Epithelial cell of prostate (primary cell): ENCODE measurements at regions not wholly inside any gene's neighbourhood (a gene's known extent, or its start where the extent isn't known, plus 50 kb on each side); places are given as distances from the start of the nearest gene placed in this dataset.
"Not testable (repeated sequence)": the region's sequence is repeated elsewhere in the genome, so short reads cannot be mapped to it uniquely, and the experiment has no call there.

Source experiments
- DNase-seq: peaks from one replicate; pipeline ENCODE4 v3.0.0-alpha.2; 2011; ENCODE audit warnings: low read depth, low spot score
- H3K27ac ChIP-seq: fragments of 450-650 bp; 2 replicates; pipeline ENCODE4 v1.5.1; 2017; ENCODE audit warnings: mild to moderate bottlenecking

DNA sequence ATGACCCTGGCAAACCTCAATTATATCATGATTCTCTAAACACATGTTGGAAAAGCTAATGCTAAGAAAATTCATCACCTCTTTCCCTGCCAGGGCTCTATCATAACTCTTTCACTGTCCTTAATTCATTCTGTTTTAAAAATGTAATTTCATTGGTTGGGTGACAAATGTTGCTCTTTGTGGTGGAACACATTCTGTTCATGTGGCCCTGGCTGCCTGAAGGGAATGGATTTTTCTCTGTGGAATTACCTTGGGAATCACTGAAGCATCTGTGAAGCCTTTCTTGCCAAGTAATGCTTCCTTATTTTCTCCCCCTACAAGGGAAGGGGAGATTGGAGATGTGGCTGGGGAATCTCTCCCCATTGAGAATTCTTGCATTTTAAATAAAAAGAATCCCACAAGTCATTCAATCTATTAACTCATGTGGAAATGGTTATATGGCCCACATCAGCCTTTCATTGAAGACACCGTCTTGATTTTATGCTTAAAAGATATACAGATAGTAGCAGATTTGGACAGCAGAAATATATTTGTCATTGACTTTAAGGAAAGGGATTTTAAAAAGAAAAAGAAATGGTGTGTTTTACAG lies 201.8 kb upstream of the NMUR2 start:
- DNase-seq = no peak
- H3K27ac ChIP-seq = no peak overlapping the region

DNA sequence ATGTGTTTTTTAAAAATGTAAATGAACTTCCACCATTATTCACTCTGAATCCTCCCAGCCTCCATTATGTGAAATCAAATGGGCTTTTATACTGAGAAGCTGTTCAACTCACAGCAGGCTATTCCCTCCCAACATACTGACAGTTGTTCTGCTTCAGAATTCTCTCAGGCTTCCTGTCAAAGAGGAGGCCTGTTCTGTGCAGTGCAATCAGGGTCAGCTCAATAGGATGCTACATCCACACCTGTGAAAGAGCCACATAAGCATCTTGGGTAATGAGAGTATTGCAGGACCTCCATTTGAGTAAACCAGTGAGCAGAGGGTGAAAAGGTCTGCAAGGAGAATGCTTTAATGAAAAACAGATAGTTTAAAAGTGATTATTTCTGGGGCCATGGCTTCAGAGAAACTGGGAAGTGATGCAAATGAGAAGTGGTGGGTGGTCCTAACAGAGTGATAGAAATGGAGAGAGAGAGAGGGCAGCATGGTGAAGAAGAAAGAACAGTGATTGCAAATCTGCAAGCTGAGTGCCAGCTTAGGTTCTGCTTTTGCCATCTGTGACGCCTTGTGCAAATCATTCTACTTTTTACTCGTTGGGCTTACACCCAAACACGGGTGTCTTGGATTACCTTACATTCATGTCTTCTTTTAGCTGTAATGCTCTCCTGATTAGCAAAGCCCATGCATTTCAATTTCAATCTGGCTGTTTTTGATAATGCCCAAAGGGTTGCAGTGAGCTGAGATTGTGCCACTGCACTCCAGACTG lies 202.5 kb upstream of the NMUR2 start:
- DNase-seq = no peak
- no peak overlapping the region for H3K27ac ChIP-seq

DNA sequence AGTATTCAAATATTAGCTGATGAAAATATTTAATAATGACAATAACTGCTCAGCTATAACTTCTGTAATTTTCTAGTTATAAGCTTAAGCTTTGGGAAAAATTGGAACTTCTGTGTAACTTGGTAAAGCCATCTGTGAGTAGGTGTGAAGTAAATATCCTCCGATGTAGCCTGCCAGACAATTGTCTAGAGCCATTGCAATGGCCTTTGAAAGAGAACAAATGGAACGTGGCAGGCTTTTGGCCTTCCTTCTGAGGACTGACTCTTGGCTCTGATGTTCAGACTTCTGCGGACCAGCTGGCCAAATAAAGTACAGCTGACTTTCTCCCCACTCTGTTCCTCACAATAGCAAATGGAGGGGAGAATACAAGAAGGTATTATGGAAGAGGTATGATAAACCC lies 203.4 kb upstream of the NMUR2 start:
- no peak for DNase-seq
- H3K27ac ChIP-seq = no peak overlapping the region

DNA sequence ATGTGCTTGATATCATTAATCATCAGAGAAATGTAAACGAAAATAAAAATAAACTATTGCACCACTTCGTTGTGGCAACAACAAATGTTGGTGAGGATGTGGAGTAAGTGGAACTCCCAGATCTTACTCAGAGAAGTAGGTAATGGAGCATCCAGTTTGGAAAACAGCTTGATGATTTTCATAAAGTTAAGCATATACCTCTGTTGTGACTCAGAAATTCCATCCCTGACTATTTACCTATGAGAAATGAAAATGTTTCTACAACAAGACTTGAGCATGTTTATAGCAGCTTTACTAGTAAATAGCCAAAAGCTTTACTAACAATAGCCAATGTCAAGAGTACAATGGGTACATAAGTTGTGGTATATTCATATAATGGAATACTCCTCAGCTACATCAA lies 214.7 kb upstream of the NMUR2 start:
- no peak for DNase-seq
- H3K27ac ChIP-seq = no peak overlapping the region

DNA sequence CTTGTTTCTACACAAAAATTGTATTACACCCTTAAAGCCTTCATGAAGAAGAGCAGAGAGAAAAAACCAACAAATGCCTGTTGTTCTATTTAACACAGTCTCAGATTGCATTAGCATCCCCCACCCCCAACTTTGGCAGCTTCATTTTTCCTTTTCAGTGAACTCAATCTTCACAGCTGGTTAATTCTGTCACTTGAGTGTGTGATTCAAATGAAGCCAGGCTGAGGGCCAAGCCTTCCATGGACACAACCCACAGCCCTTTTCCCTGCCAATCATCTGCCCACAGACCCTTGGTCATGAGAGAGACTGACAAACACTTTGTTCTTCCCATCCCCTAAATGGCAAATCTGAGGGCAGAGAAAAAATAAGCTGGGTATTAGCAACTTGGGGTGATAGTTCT lies 217.5 kb upstream of the NMUR2 start:
- no peak for DNase-seq
- no peak overlapping the region for H3K27ac ChIP-seq

DNA sequence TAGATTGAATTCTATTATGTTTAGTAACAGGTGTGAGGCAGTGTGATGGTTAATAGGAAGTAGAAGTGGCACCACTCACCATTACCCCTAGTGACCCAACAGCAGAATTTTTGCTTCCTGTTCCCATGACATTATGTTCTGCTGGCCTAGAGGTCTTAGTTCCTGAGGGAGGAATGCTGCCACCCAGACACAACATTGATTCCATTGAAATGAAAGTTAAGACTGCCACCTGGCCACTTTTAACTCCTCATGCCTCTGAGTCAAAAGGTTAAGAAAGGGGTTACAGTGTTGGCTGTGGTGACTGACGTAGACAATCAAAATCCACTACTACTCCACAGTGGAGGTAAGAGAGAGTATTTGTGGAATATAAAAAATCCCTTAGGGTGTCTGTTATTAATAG lies 218.9 kb upstream of the NMUR2 start:
- H3K27ac ChIP-seq = no peak overlapping the region
- no peak for DNase-seq

DNA sequence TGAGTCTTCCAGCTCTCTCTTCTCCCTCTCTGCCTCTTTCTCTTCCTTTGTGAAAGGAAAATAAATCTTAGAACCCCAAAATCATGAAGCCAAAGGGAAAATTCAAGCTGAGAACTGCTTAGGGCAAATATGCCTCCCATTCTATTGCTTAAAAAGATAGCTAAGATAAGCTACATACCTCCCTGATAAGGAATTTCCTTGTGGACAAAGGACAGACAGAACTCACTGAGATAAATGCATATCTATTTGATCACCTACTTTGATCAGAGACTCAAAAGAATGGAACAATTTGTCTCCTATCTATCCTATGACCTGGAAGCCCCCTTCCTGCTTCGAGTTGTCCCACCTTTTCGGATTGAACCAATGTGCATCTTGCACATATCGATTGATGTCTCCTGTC lies 220.6 kb upstream of the NMUR2 start:
- H3K27ac ChIP-seq = no peak overlapping the region
- DNase-seq = no peak

DNA sequence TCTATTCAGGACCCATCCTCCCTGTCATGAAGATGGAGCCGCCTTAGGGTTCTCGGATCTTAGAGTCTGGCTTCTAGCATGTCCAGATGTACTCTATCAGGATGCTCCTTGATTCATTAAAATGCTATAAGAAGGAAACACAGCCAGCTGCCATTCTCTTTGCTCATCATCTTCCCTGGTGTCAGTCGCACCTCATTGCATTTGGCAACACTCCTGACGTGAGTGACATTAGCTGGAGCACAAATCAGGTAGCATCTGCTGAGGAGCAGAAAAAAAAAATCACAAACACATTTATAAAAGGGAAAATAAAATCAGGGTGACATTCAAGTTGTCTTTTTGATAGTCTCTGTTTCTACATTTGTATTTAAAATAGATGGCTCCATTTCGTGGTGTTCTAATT lies 226.1 kb upstream of the NMUR2 start:
- no peak overlapping the region for H3K27ac ChIP-seq
- DNase-seq = no peak

DNA sequence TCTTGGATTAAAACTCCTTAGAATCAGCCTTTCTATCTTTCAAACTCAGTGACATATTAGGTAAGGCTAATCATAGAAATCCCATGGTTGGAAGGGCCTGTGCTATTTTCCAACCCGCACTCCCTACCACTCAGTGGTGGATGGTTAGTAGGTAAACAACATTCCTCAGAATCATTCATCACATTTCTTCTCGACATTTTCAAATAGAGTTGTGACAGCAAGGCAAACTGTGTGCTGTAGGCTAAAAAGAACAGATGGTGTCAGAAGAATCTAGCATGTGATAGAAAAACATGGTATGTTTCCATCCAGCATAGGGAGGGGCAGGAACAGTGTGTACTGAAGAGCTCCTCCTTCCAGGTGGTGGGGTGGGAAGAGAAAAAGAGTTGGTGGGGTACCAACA lies 227.3 kb upstream of the NMUR2 start:
- no peak overlapping the region for H3K27ac ChIP-seq

DNA sequence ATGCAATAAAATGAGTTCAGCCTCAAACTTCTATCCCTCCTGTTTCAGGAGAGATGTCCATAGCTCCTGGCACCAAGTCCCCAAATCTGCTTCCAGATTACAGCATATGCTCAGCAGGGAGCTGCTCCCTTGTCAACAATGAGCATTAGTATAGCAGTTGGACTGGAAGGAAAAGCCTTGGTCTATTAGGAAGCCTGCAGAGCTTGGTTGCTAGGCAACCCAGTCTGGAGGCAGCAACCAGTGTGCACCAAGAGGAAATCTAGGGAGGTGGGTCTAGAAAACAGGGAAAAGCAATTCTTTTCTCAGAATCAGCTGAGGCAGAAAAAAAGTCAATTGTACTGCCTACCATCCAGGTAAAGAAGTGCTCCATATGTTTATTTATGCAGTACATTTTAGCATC lies 229.5 kb upstream of the NMUR2 start:
- no peak overlapping the region for H3K27ac ChIP-seq
- no peak for DNase-seq

More for the DNA sequence above, 227.3 kb upstream of the NMUR2 start:
- no peak for DNase-seq

DNA sequence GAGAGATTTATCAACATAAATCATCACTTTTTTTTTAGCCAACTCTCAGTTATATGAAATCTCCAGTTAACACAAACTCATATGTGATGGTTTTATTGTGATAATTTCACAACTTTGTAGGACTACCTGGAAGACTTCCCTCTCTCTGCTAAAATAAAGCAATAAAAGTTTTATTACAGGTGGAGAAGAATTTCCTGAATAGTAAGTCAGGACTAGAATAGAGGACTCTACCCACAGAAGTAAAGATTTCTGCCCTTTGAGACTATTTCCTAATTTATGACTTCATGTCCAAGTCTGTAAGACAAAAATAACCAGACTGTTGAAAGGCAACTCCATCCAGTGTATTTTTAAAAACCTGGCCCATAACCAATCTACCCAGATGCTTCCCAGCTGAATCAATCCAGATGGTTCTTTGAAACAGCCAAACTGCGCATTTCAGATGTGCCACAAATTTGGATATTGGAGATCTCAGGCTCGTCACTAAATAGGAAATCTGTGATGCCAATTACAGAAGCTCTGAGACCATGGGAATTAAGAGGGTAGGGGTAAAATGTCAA lies 234.0 kb upstream of the NMUR2 start:
- no peak for DNase-seq
- H3K27ac ChIP-seq = no peak overlapping the region

DNA sequence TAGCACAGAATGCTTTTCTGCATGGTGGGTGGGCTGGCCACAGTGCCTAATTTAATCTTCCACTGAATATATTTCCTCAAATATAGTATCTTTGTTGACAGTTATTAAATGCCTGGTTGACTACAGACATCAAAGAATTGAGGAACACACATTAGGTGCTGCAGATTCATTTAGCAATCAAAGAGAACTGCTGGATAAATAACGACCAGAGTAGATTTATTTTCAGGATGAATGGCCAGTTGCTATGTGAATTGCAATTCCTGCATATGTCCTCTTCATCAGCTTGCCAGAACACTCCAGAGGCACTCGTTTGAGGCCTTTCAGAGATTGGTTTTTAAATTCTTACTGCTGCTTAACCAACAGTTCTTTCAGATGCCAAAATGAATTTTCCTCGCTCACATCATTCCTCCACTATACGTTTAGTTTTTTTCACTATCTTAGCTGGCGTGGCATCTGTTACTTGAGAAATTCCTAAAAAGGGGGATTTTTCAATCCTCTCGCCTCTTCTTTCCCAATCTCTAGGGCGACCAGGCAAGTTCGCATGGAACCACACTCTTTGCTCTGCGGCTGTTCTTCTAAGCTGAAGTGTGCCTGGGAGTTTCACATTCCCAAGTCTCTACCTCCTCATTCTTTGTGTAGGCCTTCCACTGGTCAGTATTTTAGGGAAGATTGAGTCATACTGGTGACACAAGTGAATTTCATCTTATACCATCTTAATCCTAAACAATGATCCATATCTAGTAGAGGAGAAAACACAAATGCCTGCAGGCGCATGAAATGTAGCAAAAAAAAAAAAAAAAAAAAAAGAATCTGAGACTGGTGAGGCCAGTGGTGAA lies 237.1 kb upstream of the NMUR2 start:
- no peak for DNase-seq
- no peak overlapping the region for H3K27ac ChIP-seq

DNA sequence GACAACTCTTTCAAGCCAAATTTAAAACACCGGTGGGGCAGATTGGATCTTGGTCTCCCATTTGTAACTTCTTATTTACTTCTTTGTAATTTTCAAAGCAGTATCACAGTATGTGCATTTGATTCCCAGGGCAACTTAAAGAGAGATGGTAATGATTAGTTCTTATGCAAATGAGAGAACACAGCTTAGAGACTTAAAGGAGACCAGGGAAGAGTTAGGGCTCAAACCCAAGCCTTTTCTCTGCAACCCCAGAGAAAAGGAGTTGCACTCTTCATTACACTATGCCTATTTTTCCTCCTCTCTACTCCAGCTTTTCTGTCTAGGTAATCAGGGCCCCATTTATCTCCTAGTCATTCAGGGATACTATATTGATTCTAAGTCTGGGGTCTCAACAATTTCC lies 237.8 kb upstream of the NMUR2 start:
- DNase-seq = no peak
- H3K27ac ChIP-seq = no peak overlapping the region

DNA sequence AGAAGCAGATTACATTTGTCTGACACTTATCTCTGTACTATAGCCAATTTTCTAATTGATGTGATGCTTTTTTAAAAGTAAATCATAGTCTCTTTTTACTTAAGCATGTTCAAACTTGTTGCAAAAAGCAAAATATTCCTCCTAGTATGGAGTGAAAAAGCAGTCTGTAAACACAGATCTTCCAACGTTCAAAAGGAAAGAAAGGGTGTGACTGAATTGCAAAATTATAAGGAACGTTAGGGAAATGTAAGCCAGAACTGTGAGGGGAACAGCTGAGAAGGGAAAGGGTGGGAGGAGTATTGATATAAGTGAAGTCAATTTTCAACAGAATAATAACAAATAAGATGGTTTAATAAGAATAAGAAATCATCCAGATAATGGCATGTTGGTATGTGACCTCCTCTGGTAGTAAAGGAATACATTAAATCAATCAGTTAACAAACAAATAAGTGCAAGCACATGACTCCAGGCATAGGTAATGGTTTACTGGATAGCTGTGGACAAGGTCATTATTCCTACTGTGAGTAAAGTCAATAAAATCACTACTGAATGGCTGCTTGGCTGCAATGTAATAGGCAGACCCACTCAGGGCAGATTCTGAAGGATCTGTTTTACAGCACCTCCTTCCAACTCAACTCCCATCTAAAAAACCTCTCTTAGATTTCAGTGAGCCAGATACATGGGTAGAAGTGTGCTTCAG lies 239.1 kb upstream of the NMUR2 start:
- H3K27ac ChIP-seq = no peak overlapping the region
- DNase-seq = no peak

DNA sequence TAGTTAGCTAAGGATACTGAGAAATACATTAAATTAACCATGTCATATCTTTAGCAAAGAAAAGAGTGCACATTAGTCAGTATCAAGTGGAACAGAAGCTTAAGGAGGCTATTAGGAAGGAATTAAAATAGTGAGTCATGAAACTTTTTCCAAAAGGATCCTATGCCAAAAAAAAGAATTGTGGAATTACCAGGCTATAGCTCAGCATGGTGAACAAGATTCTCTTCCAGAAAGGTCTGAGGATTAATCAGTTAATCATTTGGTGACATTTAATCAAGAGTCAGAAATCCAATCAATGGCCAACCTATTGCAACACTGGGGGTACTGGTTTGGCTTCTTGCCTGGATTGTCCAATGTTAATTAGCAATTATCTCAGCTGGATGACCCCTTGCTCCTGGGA lies 244.5 kb upstream of the NMUR2 start:
- DNase-seq = no peak
- H3K27ac ChIP-seq = no peak overlapping the region

DNA sequence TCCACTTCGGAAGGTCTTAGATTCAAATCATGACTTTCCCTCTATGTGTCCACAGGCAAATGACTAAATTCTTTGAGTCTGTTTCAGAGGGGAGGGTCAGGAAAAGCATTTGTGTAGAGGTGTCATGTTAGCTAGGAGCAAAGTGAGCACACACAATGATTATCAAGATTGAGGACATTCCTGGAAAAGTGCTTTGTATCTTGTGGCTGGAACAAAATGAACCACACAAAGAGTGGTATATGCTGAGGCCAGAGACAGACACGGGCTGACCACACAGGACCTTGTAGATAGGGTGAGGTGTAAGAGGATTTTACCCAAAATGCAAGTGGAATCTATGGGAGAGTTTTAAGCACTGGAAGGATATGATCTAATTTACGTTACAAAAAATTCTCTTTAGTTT lies 245.3 kb upstream of the NMUR2 start:
- no peak for DNase-seq

DNA sequence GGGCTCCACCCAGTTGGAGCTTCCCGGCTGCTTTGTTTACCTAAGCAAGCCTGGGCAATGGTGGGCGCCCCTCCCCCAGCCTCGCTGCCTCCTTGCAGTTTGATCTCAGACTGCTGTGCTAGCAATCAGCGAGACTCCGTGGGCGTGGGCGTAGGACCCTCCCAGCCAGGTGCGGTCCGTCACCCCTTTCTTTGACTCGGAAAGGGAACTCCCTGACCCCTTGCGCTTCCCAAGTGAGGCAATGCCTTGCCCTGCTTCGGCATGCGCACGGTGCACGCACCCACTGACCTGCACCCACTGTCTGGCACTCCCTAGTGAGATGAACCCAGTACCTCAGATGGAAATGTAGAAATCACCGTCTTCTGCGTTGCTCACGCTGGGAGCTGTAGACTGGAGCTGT lies 254.4 kb upstream of the NMUR2 start:
- H3K27ac ChIP-seq = not testable (repeated sequence)

More for the DNA sequence above, 245.3 kb upstream of the NMUR2 start:
- no peak overlapping the region for H3K27ac ChIP-seq

DNA sequence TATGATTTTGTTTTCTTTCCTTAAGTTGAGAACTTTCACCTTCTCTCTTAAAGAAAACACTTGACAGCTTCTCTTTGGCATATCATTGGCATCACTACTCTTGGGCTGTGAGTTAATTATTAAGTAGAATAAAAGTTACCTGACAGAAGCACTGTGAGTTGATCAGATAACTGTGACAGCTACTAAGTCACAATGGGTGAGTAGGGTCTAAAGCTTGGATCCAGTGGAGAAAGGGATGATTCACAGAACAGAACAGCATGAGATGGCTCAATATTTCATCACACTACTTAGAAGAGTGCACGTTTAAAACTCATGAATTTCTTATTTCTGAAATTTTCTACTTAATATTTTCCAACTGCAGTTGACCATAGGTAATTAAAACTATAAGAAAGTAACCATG lies 268.5 kb upstream of the NMUR2 start:
- no peak overlapping the region for H3K27ac ChIP-seq

More for the DNA sequence above, 254.4 kb upstream of the NMUR2 start:
- DNase-seq = not testable (repeated sequence)

DNA sequence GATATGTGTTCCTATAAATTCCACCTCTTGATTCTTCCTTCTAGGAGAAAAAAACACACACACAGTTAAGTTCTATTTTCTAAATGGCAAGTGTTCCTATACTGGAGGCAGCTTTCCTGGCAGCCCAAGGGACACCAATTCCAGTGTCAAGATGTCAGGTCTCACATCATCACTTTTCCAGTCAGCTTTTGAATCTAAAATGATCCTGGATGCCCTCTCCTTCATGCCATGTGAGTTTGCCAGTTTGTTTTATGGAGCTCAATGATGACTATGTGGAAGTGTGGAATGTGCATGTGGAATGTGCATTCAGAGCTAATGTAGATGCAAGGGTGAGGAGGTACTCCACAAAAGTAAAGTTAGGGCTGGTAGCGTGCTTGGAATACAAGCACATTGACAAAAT lies 269.3 kb upstream of the NMUR2 start:
- no peak for DNase-seq
- no peak overlapping the region for H3K27ac ChIP-seq

More for the DNA sequence above, 268.5 kb upstream of the NMUR2 start:
- DNase-seq = no peak

DNA sequence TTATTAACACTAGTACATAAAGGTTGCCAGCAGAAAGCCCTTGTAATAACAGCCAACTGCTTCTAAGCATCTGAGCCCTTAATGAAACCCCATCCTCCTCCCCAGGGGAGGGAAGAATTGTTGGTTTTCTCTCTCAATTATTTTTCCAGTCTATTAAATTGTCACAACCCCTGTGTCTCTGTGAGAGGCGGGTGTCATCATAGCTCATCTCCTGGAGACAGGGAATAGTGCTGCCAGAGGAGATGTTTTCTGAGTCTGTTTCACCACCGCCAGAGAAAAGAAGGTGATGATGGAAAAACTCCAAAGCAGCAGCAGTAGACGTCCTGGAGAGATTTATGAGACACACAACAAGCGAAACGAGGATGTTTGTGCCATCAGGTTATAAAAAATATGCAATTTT lies 271.1 kb upstream of the NMUR2 start:
- H3K27ac ChIP-seq = no peak overlapping the region
- DNase-seq = no peak
